ENCODE measurements at regions not wholly inside any gene's neighbourhood (a gene's known extent, or its start where the extent isn't known, plus 50 kb on each side); places are given as distances from the start of the nearest gene placed in this dataset.
"Not testable (repeated sequence)": the region's sequence is repeated elsewhere in the genome, so short reads cannot be mapped to it uniquely, and the experiment has no call there.

DNA sequence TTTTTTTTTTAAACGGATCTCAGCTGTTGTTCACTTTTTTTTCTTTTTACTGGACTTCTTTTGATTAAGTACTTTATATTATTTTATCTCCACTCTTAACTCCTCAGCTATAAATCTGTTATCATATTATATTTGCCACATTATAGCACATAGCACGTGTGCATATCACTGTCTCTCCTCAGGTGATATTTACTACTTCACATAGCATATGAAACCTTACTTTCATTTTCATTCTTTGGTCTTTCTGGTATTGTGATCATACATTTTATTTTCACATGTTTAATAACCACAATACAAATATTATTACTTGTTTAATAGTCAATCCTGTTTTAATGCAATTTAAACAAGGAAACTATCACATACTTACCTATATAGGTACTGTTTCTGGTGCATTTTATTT, 993.1 kb upstream of the TMEFF2 start:
- DNase-seq, result no peak

DNA sequence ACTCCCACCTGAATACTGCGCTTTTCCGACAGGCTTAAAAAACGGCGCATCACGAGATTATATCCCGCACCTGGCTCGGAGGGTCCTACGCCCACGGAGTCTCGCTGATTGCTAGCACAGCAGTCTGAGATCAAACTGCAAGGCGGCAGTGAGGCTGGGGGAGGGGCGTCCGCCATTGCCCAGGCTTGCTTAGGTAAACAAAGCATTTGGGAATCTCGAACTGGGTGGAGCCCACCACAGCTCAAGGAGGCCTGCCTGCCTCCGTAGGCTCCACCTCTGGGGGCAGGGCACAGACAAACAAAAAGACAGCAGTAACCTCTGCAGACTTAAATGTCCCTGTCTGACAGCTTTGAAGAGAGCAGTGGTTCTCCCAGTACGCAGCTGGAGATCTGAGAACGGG, 976.2 kb upstream of the TMEFF2 start:
- DNase-seq, result not testable (repeated sequence)

DNA sequence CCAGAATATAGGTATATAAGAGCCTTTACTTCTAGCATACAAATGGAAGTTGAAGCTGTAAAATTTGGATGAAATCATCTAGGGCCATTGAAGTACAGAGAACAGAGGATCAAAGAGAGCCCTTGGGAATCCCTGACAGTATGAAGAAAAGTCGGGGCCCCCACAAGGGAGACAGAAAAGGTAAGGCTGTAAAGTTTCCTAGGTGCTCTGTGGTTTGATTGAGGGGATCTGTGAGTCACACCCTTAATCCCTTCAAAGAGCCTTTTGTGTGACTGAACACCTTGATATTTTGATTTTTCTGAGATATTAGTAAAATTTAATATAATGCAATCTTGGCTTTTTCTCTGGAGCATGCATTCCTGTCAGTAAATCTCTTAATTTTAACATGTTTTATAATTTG, 961.7 kb upstream of the TMEFF2 start:
- DNase-seq, result no peak

DNA sequence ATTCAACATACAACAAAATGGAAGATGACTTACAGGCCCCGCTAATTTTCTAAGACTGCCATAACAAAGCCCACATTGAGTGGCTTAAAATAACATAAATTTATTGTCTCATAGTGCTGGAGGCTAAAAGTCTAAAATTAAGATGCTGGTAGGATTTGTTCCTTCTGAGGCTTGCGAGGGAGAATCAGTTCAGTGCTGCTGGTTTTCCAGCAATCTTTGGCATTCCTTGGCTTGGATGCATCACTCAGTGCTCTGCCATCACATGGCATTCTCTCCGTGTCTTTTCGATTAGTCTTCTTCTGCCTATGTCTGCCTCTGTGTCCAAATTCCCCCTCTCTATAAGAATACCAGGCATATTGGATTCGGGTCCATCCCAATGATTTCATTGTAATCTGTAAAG, 959.3 kb upstream of the TMEFF2 start:
- DNase-seq, result no peak

DNA sequence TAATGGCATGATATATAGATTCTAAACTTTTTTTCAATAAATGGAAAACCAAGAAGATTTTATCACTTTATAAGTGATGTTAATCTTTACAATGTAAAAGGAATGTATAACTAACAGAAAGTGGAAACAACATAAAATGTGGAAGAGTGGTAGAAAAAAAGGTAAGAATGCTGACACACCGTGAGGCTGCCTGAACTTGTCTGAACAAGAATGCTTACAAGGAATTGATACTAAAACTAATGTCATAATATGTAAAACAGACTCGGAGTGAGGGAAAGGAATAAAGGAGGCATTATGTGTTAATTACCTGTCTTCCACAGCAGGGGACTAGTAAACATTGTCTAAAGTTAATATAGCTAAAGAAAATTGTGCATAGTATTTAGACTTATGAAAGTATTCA, 958.8 kb upstream of the TMEFF2 start:
- DNase-seq, result no peak

DNA sequence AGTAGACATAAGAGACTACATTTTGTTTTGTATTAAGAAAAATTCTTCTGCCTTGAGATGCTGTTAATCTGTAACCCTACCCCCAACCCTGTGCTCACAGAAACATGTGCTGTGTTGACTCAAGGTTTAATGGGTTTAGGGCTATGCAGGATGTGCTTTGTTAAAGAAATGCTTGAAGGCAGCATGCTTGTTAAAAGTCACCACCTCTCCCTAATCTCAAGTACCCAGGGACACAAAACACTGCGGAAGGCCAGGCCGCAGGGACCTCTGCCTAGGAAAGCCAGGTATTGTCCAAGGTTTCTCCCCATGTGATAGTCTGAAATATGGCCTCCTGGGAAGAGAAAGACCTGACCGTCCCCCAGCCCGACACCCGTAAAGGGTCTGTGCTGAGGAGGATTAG, 947.7 kb upstream of the TMEFF2 start:
- DNase-seq, result not testable (repeated sequence)

DNA sequence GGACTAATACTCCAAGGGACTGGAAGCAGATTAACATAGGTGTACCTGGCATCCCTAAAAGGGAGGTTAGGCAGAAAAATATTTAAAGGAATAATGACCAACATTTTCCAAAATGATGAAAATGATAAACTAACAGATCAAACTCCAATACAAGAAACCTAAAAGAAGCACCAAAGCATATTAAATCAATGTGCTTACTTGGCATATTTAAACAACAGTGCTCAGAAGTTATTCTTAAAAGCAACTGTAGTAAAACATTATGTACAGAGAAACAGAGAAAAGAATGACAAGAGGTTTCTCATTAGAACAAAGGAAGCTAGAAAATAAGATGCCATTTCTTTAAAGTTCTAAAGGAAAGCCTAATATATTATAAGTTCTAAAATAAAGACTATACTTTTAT, 947.3 kb upstream of the TMEFF2 start:
- no peak for DNase-seq

DNA sequence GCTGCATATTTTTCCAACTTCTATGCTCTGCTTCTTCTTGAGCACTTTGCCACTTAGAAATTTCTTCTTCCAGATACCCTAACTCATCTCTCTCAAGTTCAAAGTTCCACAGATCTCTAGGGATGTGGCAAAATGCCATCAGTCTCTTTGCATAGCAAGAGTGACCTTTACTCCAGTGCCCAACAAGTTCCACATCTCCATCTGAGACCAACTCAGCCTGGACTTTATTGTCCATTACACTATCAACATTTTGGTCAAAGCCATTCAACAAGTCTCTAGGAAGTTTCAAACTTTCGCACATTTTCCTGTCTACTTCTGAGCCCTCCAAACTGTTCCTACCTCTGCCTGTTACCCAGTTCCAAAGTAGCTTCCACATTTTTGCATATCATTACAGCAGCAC, 946.2 kb upstream of the TMEFF2 start:
- DNase-seq, result not testable (repeated sequence)

DNA sequence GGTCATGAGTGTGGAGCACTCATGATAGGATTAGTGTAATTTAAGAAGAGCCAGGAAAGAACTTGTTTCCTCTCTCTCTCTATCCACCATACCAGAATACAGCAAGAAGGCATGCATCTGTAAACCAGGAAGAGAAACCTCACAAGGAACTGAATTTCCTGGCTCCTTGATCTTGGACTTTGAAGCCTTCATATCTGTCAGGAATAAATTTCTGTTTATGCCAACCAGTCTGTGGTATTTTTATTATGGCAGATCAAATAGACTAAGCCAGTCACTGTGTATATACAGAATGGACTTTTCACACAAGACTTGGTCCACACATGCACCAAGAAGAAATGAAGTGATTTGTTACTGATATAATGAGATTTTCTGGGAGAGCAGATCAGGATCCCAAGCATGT, 930.1 kb upstream of the TMEFF2 start:
- DNase-seq, result no peak

DNA sequence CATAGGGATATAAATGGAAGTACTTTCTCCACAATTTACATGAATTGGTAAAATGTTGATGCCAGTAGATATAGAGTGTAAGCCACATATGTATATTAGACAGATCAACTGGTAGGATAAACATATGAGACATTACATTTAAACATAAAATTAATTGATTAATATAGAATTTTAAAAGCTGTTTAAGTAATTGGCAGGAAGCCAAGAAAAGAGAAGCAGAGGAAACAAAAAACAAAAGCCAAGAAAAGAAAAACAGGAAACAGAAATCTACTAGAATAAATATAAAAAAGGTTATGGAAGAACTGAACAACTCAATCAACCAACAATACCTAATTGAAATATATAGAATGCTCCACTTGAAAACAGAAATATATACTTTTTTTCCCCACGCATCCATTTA, 920.1 kb upstream of the TMEFF2 start:
- DNase-seq, result no peak

DNA sequence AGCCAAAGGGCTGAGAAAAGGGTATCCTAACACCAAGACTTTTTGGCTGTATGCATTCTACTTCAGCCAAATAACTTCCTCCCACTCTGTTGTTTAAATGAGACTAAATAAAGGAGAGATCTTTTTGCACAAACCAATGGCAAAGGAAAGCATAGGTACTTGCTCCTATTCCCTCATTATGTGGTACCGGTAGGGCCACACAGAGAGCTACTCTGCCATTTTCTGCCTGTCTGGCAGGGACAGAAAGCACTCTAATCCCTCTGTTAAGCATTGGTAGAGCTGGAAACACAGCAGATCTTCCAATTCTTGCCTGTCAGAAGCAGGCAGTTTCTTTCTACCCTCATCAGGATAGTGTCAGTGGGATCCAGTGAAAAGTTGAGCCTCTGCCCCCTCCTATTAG, 918.3 kb upstream of the TMEFF2 start:
- DNase-seq, result no peak

DNA sequence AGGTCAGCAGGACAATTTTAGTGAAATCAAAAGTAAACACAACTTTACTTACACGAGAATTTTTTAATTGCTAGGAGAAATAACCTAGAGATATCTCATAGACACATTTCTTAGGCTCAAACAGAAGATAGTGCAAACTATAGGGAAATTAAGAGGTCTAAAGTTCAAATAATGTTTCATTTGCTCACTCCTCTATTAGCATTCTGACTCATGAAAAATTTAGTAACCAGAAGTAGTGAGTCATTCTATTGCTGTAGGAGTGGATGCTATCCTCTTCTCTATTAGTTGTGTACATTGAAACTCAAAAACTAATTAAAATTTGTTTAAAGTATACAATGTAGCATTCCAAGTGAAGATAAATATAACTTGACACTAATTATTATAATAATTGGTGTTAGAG, 908.3 kb upstream of the TMEFF2 start:
- DNase-seq, result no peak

DNA sequence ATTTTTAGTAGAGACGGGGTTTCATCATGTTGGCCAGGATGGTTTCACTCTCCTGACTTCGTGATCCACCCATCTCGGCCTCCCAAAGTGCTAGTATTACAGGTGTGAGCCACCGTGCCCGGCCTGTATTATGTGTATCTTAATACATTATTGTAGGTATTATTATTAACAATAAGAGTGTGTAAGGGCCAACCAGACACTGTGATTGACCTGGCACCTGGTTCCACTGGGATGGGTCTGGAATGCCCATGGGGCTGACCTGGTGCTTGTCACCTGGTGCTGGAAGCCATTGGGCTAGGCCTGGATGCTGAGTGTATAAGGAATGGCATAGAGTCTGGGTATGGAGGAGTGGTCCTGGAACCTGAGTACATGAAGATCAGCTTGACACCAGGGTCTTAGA, 906.9 kb upstream of the TMEFF2 start:
- DNase-seq, result no peak

DNA sequence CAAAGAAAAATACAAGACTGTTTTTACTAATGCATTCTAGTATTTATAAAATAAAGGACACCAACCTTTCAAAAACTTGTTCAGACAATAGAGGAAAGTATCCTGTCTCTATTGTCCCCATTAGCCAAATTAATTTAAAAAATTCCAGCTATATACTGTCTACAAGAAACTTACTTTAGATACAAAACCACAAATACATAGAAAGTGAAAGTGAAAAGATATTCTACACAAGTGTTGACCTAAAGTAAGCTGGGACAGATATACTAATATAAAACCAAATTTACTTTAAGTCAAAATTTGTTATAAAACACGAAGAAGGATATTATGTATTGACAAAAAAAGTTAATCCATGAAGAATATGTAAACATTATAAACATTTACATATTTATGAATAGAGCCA, 893.3 kb upstream of the TMEFF2 start:
- DNase-seq, result no peak

DNA sequence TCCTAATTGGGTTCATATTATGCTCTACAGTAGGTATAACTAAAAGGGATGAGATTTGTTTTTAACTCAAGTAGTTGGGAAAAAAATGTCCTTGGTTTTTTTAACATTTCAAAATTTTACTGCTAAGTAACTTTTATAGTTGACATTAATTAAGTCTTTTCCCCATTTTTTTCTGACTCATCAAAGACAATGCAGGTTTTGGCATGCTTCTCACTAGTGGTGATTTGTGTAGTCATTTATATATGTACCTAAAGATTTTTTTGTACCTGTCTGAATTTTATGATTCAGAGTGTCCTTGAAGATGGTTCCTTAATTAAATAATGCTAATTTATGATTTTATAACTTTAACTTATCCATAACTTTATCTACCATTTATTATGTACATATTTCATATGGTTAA, 882.3 kb upstream of the TMEFF2 start:
- no peak for DNase-seq

DNA sequence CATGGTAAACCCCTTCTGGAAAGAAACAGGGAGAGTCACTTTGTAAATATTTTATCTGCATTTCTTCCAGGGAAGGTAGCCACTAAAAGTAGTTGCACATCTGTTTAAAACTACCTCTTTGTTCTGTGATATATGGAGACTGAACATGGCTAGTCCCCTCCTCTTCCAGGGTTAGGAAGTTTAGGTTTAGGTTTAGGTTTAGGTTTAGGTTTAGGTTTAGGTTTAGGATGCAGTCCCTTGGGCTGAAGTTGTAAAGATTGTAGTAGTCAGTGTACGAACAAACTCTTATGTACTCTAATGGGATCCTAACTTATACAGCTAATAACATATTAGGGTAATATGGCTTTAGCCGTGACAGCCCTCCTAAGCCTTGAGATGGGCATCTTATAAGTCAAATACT, 880.2 kb upstream of the TMEFF2 start:
- no peak for DNase-seq

DNA sequence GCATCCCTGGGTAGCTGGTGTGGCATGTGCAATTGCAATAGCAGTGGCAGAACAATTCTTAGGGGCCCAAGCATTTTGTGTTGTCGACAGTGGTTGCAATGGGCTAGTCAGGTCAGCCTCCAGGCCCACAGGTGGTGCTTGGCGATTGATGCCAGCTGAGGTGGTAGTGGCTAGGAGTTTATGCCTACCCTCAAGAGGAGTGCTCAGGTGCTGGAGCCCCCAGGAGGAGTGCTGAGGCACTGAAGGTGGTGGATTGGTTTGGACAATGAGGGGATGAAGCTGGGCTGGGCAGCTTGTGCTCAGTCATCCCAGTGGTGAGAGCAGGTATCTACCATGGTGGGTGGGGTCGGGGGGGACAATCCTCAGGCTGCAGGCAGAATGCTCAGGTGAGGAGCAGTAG, 877.9 kb upstream of the TMEFF2 start:
- no peak for DNase-seq

DNA sequence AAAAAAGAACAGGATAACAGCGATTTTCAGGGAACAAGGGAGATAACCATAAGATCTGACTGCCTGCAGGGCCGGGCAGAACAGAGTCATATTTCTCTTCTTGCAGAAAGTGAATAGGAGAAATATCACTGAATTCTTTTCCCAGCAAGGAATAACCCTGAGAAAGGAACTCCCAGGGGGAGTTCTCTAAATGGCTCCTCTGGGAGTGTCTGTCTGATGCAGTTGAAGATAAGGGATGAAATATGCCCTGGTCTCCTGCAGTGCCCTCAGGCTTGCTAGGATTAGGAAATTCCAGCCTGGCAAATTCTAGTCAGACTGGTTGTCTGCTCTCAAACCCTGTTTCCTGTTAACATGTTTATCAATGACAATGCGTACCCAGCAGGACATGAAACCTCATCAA, 830.8 kb upstream of the TMEFF2 start:
- DNase-seq, result not testable (repeated sequence)

DNA sequence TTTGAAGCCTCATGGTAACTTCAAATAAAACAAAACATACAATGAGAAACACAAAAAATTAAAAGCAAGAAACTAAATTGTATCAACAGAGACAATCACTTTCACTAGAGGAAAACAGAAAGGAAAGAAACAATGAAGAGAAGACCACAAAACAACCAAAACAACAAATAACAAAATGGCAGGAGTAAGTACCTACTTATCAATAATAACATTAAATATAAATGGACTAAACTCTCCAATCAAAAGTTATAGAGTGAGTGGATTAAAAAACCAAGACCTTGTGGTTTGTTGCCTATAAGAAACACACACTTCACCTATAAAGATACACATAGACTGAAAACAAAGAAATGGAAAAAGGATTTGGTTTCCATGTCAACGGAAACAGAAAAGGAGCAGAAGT, 830.1 kb upstream of the TMEFF2 start:
- DNase-seq, result no peak

DNA sequence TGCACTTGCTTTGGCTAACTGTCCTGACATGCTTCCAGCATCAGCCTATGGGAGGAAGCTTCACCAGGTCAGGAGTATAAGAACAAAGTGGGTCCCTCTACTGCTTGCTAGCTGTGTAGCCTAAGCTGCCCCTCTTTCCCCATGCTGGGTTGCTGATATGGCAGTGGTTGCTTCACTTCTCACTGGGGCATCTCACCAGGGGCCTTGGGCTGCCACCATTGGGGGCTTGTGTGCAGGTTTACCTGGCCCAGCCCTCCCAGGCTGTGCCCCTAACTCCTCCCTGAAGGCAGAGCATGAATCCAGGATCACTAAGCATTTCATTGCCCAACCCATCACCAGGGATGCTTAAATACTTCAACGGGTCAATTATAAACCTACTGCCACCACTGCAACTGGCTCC, 817.1 kb upstream of the TMEFF2 start:
- DNase-seq, result no peak

DNA sequence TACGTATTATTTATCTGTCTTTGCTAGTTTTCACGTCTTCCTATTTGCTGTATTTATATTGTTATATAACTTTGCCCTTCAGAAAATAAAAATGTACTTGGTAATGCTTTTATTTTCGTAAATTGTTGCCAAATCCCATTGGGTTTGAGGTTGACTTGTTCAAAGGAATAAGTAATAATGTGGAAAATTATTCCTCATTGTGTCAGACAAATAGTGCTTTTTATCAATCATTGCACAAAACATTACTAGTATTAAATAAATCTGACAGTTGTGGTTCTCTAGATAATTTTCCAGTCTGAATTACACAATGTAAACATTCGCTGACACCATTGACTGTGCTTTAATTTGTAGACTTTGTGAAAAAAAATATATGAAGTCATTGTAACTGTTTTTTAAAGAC, 798.3 kb upstream of the TMEFF2 start:
- no peak for DNase-seq

DNA sequence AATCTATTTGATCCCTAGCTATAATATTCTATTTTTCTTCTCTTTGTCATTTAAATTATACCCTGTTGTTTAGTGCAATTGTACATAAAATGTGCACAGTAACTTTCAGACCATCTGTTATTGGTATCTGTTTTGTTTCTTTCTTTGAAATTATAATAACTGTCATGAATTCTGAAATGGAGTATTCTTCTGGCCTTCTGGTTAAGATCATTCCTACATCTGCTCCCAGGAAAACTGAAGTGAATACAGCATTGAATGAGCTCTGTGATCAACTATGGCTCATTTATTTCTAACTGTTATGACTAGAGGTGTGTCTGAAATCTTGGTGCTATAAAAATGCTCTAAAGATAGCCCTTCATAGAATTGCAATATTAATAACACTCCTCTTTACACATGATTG, 788.4 kb upstream of the TMEFF2 start:
- DNase-seq, result no peak

DNA sequence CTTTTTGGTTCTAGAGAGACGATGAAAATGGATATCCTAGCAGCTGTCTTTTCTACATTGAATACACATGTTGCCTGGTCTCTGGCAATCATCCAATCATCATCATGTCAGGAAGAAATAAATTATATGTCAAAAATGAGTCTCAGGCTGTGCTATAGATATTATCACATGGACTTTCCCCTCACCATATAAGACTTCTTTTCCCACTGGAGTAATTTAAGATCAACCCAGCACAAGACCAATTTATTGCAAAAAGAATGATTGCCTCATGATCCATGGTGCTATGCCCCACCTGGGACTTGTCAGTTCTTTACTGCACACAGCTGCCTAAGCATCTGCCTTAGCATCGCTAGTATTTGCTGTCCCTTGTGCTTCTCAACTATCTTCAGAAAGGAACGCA, 783.7 kb upstream of the TMEFF2 start:
- DNase-seq, result no peak

DNA sequence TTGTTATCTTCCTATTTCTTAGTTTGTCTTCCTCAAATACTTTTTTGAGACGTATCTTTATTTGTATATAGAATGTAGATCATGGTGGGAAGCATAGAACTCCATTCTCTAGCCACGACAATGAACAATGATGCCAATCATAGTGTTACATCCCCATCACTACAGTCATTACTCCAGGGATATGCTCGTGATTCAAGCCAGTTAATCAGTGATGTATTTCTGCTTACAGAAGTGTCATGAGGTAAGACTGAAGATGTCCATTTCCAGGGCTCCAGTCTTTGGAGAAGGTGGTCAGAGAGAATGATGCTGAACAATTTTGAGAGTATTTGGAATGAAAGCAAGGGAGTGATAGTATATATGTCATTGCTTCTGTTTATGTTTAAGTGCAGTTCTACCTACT, 777.2 kb upstream of the TMEFF2 start:
- no peak for DNase-seq

DNA sequence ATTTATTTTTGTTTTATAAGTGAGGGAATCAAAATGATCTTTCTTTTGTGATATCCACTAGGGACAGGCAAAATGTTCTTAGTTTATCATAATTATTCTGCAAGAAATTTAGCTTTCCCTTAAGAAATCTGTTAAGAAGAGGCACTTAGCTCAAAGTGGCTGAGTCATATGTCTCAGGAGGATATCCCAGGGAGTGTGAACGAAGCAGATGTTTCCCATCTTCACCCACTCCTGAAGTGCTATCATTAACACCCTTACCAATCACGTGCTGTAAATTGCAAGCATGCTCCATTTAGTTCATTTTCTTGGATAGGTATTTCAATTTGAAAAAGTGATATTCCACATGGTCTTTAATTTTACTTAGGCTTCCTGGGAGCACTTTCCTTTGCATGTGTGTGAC, 774.3 kb upstream of the TMEFF2 start:
- no peak for DNase-seq

DNA sequence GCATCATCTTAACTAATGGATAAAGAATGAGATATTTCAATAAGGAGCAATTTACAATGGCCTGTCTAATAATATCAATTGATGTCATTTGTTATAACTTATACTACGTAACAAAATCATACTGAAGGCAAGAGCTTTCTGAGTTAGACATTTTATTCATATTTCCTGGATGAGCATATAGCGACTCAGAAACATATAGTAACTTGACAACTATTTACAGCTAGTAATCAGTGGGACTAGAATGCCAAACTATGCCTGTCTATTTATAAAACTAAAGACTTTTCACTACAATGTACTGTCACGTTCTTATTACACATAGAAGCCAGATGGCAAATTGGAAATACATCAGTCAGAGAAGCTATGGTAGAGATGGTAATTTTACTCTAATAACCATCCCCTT, 766.2 kb upstream of the TMEFF2 start:
- no peak for DNase-seq

All from stimulated activated CD8-positive, alpha-beta memory T cell treated with anti-CD3 and anti-CD28 coated beads, Interleukin-4, amount 100 ng/mL, for 48 hours (primary cell).